Common myeloid progenitor, CD34-positive (primary cell): ENCODE measurements at regions not wholly inside any gene's neighbourhood (a gene's known extent, or its start where the extent isn't known, plus 50 kb on each side); places are given as distances from the start of the nearest gene placed in this dataset.

ENCODE experiments used
- CTCF ChIA-PET: fragments of 350-600 bp; sonication (Branson Sonifier 250); formaldehyde crosslinking; loops from one replicate; lab custom pipeline; 2021; ENCODE audit warnings: antibody characterized with exemption; lab: Charles Lee
- POLR2A ChIA-PET: fragments of 350-600 bp; sonication (Branson Sonifier 250); formaldehyde crosslinking; loops from one replicate; lab custom pipeline; 2021; ENCODE audit warnings: antibody characterized with exemption; lab: Charles Lee
- DNase-seq, 3 donors: peaks; one replicate each; pipeline versions ENCODE4 v3.0.0 to v3.0.0-alpha.2; 2013
- H3K27ac ChIP-seq, 2 experiments: 1 replicate in 1 of 2; 2 replicates in 1 of 2; pipeline ENCODE4 v1.7.0; 2013; ENCODE audit warnings: inconsistent platforms in 2 of 2, low read length in 2 of 2, mild to moderate bottlenecking in 2 of 2, low read depth in 1 of 2, moderate library complexity in 1 of 2; ENCODE audit not compliant: severe bottlenecking in 2 of 2, insufficient read depth in 1 of 2, poor library complexity in 1 of 2
- H3K27me3 ChIP-seq, 5 experiments: replicated peaks in 2 of 5; 1 replicate in 3 of 5; 2 replicates in 2 of 5; pipeline versions ENCODE4 v1.6.1 to v1.7.0; 2013; ENCODE audit warnings: low read length in 4 of 5, mild to moderate bottlenecking in 2 of 5, moderate library complexity in 2 of 5, inconsistent platforms in 1 of 5; ENCODE audit not compliant: insufficient read depth in 5 of 5, control insufficient read depth in 4 of 5
- H3K36me3 ChIP-seq, 4 experiments: 1 replicate in 2 of 4; 2 replicates in 2 of 4; pipeline versions ENCODE4 v1.6.1 to v1.7.0; 2013; ENCODE audit warnings: low read length in 3 of 4, control low read depth in 1 of 4, mild to moderate bottlenecking in 1 of 4; ENCODE audit not compliant: control insufficient read depth in 4 of 4, insufficient read depth in 4 of 4
- H3K4me1 ChIP-seq, 4 experiments: 1 replicate in 3 of 4; 2 replicates in 1 of 4; pipeline versions ENCODE4 v1.6.1 to v1.7.1; 2013; ENCODE audit warnings: low read length in 3 of 4, mild to moderate bottlenecking in 3 of 4, control low read depth in 1 of 4, inconsistent platforms in 1 of 4, moderate library complexity in 1 of 4; ENCODE audit not compliant: control insufficient read depth in 4 of 4, insufficient read depth in 4 of 4; ENCODE audit errors: control extremely low read depth in 1 of 4
- H3K4me3 ChIP-seq, 7 experiments: 1 replicate in 4 of 7; 2 replicates in 3 of 7; pipeline versions ENCODE4 v1.5.1 to v1.7.0; 2013; ENCODE audit warnings: mild to moderate bottlenecking in 7 of 7, low read length in 6 of 7, moderate library complexity in 6 of 7, inconsistent platforms in 2 of 7, low read depth in 2 of 7, control low read depth in 1 of 7; ENCODE audit not compliant: insufficient read depth in 4 of 7, control insufficient read depth in 1 of 7; ENCODE audit errors: extremely low read depth in 1 of 7
- H3K9me3 ChIP-seq, 5 experiments: 1 replicate in 4 of 5; 2 replicates in 1 of 5; pipeline versions ENCODE4 v1.6.1 to v1.7.1; 2013; ENCODE audit warnings: low read length in 4 of 5, mild to moderate bottlenecking in 2 of 5, inconsistent platforms in 1 of 5, low read depth in 1 of 5, moderate library complexity in 1 of 5; ENCODE audit not compliant: control insufficient read depth in 4 of 5, insufficient read depth in 2 of 5; ENCODE audit errors: control extremely low read depth in 1 of 5
- WGBS: methylation state at CpG from one replicate; pipeline ENCODE4 v1.1.5; 2013; ENCODE audit not compliant: insufficient coverage; 5-methylcytosine and 5-hydroxymethylcytosine counted together

GRCh38 chr3:124609402-124609801 lies 120.8 kb upstream of the UMPS start:
- Histone ChIP-seq H3K4me3 (no peak overlapping the region), H3K36me3 (no peaks in the 10 kb centered on the region), H3K27ac (no peak overlapping the region), H3K9me3 (no peaks in the 10 kb centered on the region), H3K4me1 (no peaks in the 10 kb centered on the region), H3K27me3 (no peaks in the 10 kb centered on the region)
- ChIA-PET CTCF (interaction anchor here (0.6 to 1.9 kb wide), 2 partner anchors 12 to 197 kb away, joined by 3 to 5 read pairs; no protein-coding TSS in a partner anchor), POLR2A (no interaction called here)
- 100% methylated on average over 2 of the region's 3 CpGs for WGBS
- DNase-seq = no peak

GRCh38 chr3:124610130-124610529 lies 120.1 kb upstream of the UMPS start:
- WGBS = 100% methylated on average over 1 of the region's 1 CpG
- CTCF ChIA-PET = interaction anchor here (0.6 kb wide), 1 partner anchor 198 kb away, joined by 3 read pairs; no protein-coding TSS in a partner anchor
- no peaks in the 10 kb centered on the region for H3K4me1 ChIP-seq
- POLR2A ChIA-PET = no interaction called here
- no peaks in the 10 kb centered on the region for H3K9me3 ChIP-seq
- H3K27ac ChIP-seq = no peak overlapping the region
- H3K27me3 ChIP-seq = no peaks in the 10 kb centered on the region
- H3K4me3 ChIP-seq = no peak overlapping the region
- H3K36me3 ChIP-seq = no peaks in the 10 kb centered on the region
- no peak for DNase-seq

- CTCF ChIA-PET = interaction anchor here (0.9 to 1.6 kb wide), 4 partner anchors 10 to 77 kb away, joined by 3 to 4 read pairs (median 4); no protein-coding TSS in a partner anchor
- Histone ChIP-seq H3K27ac (no peak overlapping the region), H3K27me3 (no peaks in the 10 kb centered on the region), H3K36me3 (no peaks in the 10 kb centered on the region), H3K4me1 (peaks cover 0 to 9% (median 0%) of the 10 kb centered on the region in 4 experiments), H3K4me3 (no peak overlapping the region), H3K9me3 (peaks cover 0 to 2% (median 0%) of the 10 kb centered on the region in 5 experiments)
- WGBS = 68% methylated on average over 4 of the region's 4 CpGs
- no peak for DNase-seq
- POLR2A ChIA-PET = no interaction called here
Observed at GRCh38 chr3:124611520-124611919, 118.7 kb upstream of the UMPS start.

- no peak overlapping the region for H3K27ac ChIP-seq
- WGBS = 100% methylated on average over 1 of the region's 1 CpG
- no peaks in the 10 kb centered on the region for H3K27me3 ChIP-seq
- H3K4me3 ChIP-seq = no peak overlapping the region
- DNase-seq = no peak
- POLR2A ChIA-PET = no interaction called here
- H3K36me3 ChIP-seq = no peaks in the 10 kb centered on the region
- peaks cover 0 to 2% (median 0%) of the 10 kb centered on the region in 5 experiments for H3K9me3 ChIP-seq
- peaks cover under 1 to 24% (median 10%) of the 10 kb centered on the region in 4 experiments for H3K4me1 ChIP-seq
- CTCF ChIA-PET = interaction anchor here (0.9 to 1.4 kb wide), 2 partner anchors 37 to 41 kb away, joined by 3 read pairs; no protein-coding TSS in a partner anchor
Observed at GRCh38 chr3:124615896-124616543, 114.2 kb upstream of the UMPS start.

GRCh38 chr3:124617177-124617576 lies 113.1 kb upstream of the UMPS start:
- 100% methylated on average over 1 of the region's 1 CpG for WGBS

GRCh38 chr3:124619887-124620599 lies 110.2 kb upstream of the UMPS start:
- H3K4me1 ChIP-seq = peaks cover 4 to 34% (median 14%) of the 10 kb centered on the region in 4 experiments
- no peaks in the 10 kb centered on the region for H3K36me3 ChIP-seq
- H3K27me3 ChIP-seq = no peaks in the 10 kb centered on the region
- H3K27ac ChIP-seq = peak overlapping the region in 1 of 2 experiments; percentile 22
- 100% methylated on average over 1 of the region's 4 CpGs for WGBS
- DNase-seq = peak in 1 of 3 donors; percentile 32
- H3K9me3 ChIP-seq = peaks cover 0 to 2% (median 0%) of the 10 kb centered on the region in 5 experiments
- ChIA-PET POLR2A (no interaction called here), CTCF (interaction anchor here (1.0 to 1.8 kb wide), 4 partner anchors 43 to 70 kb away, joined by 3 to 6 read pairs (median 4); no protein-coding TSS in a partner anchor)
- H3K4me3 ChIP-seq = peak overlapping the region in 1 of 7 experiments; percentile 15

More at GRCh38 chr3:124617177-124617576, 113.1 kb upstream of the UMPS start:
- Histone ChIP-seq H3K36me3 (no peaks in the 10 kb centered on the region), H3K27me3 (no peaks in the 10 kb centered on the region), H3K9me3 (peaks cover 0 to 2% (median 0%) of the 10 kb centered on the region in 5 experiments), H3K27ac (no peak overlapping the region), H3K4me1 (peaks cover 4 to 34% (median 14%) of the 10 kb centered on the region in 4 experiments), H3K4me3 (no peak overlapping the region)
- ChIA-PET POLR2A (no interaction called here), CTCF (interaction anchor here (1.4 to 2.2 kb wide), 3 partner anchors 12 to 72 kb away, joined by 3 to 8 read pairs (median 7); no protein-coding TSS in a partner anchor)
- no peak for DNase-seq
